Uterus (tissue), 2 donors: ENCODE measurements at regions not wholly inside any gene's neighbourhood (a gene's known extent, or its start where the extent isn't known, plus 50 kb on each side); places are given as distances from the start of the nearest gene placed in this dataset.

ENCODE experiments used
- POLR2A ChIP-seq, 2 donors: fragments of 450-650 bp; IDR thresholded peaks; one replicate each; pipeline ENCODE4 v1.6.1; 2016; ENCODE audit warnings: antibody characterized with exemption in 2 of 2, mild to moderate bottlenecking in 1 of 2, moderate library complexity in 1 of 2
- TF ChIP-seq, protein P1 (sequence below), 4 experiments: fragments of 200-600 bp in 2 of 4; fragments of 450-650 bp in 2 of 4; sonication (generic) in 2 of 4; IDR thresholded peaks; one replicate each; pipeline ENCODE4 v1.5.1; 2016 to 2019; ENCODE audit warnings: antibody characterized with exemption in 4 of 4, mild to moderate bottlenecking in 2 of 4, moderate library complexity in 1 of 4

DNA sequence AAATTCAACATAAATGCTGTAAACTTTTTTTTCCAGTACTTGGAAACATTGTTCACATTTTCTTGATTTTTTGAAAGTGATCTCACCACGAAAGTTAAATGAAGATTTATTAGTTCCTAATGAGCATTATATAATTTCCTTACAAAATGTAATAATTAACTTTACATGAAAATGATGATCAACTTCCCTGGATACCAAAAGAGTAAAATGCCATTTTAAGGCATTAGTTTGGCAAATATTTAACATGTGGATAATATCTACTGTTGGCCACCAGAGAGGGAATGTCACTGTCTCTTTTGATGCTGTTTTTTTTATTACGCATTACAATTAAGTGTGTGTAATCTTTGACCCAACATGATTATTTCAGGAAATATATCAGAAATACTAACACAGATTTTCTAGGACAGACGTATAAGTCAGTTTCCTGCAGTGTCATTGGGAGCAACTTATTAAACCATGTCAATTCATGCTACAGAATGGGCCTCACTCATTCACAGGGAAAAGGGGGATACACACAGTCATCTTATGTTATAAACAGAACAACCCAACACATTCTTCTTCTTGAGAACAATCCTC, 903.9 kb upstream of the ADGRL2 start:
- TF ChIP-seq, protein P1, sequence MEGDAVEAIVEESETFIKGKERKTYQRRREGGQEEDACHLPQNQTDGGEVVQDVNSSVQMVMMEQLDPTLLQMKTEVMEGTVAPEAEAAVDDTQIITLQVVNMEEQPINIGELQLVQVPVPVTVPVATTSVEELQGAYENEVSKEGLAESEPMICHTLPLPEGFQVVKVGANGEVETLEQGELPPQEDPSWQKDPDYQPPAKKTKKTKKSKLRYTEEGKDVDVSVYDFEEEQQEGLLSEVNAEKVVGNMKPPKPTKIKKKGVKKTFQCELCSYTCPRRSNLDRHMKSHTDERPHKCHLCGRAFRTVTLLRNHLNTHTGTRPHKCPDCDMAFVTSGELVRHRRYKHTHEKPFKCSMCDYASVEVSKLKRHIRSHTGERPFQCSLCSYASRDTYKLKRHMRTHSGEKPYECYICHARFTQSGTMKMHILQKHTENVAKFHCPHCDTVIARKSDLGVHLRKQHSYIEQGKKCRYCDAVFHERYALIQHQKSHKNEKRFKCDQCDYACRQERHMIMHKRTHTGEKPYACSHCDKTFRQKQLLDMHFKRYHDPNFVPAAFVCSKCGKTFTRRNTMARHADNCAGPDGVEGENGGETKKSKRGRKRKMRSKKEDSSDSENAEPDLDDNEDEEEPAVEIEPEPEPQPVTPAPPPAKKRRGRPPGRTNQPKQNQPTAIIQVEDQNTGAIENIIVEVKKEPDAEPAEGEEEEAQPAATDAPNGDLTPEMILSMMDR (IDR thresholded peaks at IDR 0.05) = no peak
- no peak for TF ChIP-seq POLR2A (IDR thresholded peaks at IDR 0.05)
